Myocyte (in vitro differentiated cells): ENCODE measurements at regions not wholly inside any gene's neighbourhood (a gene's known extent, or its start where the extent isn't known, plus 50 kb on each side); places are given as distances from the start of the nearest gene placed in this dataset.

Source experiments
- DNase-seq: peaks from one replicate; pipeline ENCODE4 v3.0.0-alpha.2; 2012; ENCODE audit warnings: low read depth

GRCh38 chr10:90319188-90319914 lies 538.5 kb downstream of the HTR7 start:
- peak; percentile 28 for DNase-seq

GRCh38 chr10:90321132-90321816 lies 536.6 kb downstream of the HTR7 start:
- no peak for DNase-seq

- DNase-seq = no peak
These were observed 531.2 kb downstream of the HTR7 start for GRCh38 chr10:90326498-90327267.

GRCh38 chr10:90327611-90328010 lies 530.2 kb downstream of the HTR7 start:
- DNase-seq = no peak

- no peak for DNase-seq
These were observed 529.4 kb downstream of the HTR7 start for GRCh38 chr10:90328459-90328858.

- no peak for DNase-seq
These were observed 528.9 kb downstream of the HTR7 start for GRCh38 chr10:90328896-90329295.

GRCh38 chr10:90337316-90337715 lies 520.5 kb downstream of the HTR7 start:
- DNase-seq = no peak

- DNase-seq = no peak
These were observed 515.4 kb downstream of the HTR7 start for GRCh38 chr10:90342480-90342879.

- DNase-seq = no peak
These were observed 513.6 kb downstream of the HTR7 start for GRCh38 chr10:90344226-90344625.

- no peak for DNase-seq
These were observed 510.6 kb downstream of the HTR7 start for GRCh38 chr10:90347239-90347638.

- DNase-seq = no peak
These were observed 507.7 kb downstream of the HTR7 start for GRCh38 chr10:90350122-90350521.

GRCh38 chr10:90352288-90352687 lies 505.6 kb downstream of the HTR7 start:
- peak; percentile 5 for DNase-seq

GRCh38 chr10:90354914-90355313 lies 502.9 kb downstream of the HTR7 start:
- DNase-seq = no peak

- DNase-seq = no peak
These were observed 493.9 kb downstream of the HTR7 start for GRCh38 chr10:90363799-90364483.

- no peak for DNase-seq
These were observed 485.4 kb downstream of the HTR7 start for GRCh38 chr10:90372451-90372850.

- DNase-seq = no peak
These were observed 483.9 kb downstream of the HTR7 start for GRCh38 chr10:90373911-90374310.

- DNase-seq = no peak
These were observed 479.2 kb downstream of the HTR7 start for GRCh38 chr10:90378524-90379076.

- DNase-seq = no peak
These were observed 476.4 kb downstream of the HTR7 start for GRCh38 chr10:90381468-90381867.

GRCh38 chr10:90389876-90390275 lies 468.0 kb downstream of the HTR7 start:
- no peak for DNase-seq

- no peak for DNase-seq
These were observed 463.5 kb downstream of the HTR7 start for GRCh38 chr10:90394311-90394710.

GRCh38 chr10:90396721-90397120 lies 461.1 kb downstream of the HTR7 start:
- no peak for DNase-seq
